Erythroblast (primary cell): ENCODE measurements at regions not wholly inside any gene's neighbourhood (a gene's known extent, or its start where the extent isn't known, plus 50 kb on each side); places are given as distances from the start of the nearest gene placed in this dataset.

ENCODE experiments used
- GATA1 ChIP-seq: IDR thresholded peaks from 2 replicates; pipeline ENCODE4 v1.6.1; 2011; ENCODE audit warnings: low read depth, mild to moderate bottlenecking, control low read depth, low read length, moderate library complexity
- POLR2A ChIP-seq: IDR thresholded peaks from 2 replicates; pipeline ENCODE4 v1.6.1; 2011; ENCODE audit warnings: mild to moderate bottlenecking, low read length

DNA sequence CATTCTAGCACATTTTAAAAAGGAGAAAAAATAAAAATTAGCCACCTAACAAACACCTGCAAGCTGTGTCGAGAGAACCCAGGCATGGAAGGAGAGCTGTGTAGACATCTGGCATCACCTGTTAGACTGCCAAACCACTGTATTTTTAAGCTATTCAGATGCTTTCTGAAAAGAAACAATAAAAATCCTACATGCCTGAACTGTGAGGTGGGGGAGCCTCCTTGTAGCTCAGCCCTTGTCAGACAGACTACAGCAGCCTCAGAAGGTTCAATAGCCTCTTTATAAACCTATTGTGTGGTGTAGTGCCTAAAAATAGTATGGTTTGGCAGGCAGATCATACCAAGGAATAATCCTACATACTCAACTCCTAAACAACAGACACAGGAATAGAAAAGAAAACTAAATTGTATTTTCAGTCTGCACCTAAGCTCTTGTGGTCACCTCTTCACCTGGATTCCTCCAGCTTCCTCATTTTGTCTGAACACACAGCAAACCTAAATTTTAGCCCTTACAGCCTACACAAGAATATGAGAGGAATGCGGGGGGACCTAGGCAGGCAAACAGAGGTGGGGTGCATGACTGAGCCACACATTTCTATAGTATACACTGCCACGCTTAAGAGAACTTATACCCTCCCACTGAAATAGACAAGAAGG lies 67.0 kb downstream of the SIPA1L2 start:
- TF ChIP-seq POLR2A = no peak
- no peak for TF ChIP-seq GATA1
